Right ventricle myocardium superior (tissue), 1 donor: ENCODE measurements at regions not wholly inside any gene's neighbourhood (a gene's known extent, or its start where the extent isn't known, plus 50 kb on each side); places are given as distances from the start of the nearest gene placed in this dataset.

ENCODE experiments used
- ATAC-seq: fragments of 200-7000 bp; cut with Tn5 transposase; one replicate; pipeline ENCODE4 v1.9.1; 2020; ENCODE audit warnings: mild to moderate bottlenecking; ENCODE audit not compliant: poor library complexity
- DNase-seq: peaks from one replicate; pipeline ENCODE4 v3.0.0-alpha.2; 2020
- intact Hi-C: fragments of 100-400 bp; cut with DNase I; formaldehyde crosslinking; loops from one replicate; pipeline ENCODE4 v1.11.2; 2022
- donor health status: DM: no; HTN: yes; CAD: no; lungs with severe emphysema.

DNA sequence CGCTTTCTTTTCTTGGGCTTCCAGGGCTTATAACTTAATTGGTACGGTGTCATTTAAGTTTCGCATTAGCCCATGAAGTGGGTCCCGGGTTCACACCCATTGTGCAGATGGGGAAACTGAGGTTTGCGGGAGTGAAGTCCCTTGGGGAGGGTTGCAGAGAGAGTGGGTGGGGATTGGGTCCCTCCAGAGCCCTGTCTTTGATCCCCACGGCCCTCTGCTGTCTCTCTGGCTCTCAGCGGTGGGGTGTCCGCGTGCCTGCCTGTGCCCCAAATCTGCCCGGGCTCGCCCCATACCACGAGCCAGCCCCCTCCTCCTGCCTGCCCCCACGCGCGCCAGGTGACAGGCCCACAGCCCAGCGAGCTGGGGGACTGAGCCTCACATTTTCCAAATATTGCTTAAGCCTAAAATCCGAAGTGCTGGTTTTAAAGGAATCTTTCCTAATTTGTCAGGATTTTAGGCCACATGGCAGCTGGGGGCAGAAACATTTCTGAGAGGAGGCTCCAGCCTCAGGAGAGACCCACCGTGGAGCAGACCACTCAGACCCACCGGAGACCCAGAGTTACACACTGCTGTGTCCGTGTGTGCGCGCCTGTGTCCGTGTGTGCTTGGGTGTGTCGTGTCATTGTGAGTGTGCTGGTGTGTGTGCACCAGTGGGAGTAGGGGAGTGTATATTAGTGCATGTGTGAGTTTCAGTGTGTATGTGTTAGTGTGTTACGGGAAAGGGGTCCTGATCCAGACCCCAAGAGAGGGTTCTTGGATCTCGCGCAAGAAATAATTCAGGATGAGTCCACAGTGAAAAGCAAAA, 159.5 kb upstream of the IER5L start:
- no peak for DNase-seq
- no peak for ATAC-seq
- intact Hi-C loops, result loop anchor here (5.0 kb wide), 1 partner anchor 145 kb away; no protein-coding TSS in a partner anchor

DNA sequence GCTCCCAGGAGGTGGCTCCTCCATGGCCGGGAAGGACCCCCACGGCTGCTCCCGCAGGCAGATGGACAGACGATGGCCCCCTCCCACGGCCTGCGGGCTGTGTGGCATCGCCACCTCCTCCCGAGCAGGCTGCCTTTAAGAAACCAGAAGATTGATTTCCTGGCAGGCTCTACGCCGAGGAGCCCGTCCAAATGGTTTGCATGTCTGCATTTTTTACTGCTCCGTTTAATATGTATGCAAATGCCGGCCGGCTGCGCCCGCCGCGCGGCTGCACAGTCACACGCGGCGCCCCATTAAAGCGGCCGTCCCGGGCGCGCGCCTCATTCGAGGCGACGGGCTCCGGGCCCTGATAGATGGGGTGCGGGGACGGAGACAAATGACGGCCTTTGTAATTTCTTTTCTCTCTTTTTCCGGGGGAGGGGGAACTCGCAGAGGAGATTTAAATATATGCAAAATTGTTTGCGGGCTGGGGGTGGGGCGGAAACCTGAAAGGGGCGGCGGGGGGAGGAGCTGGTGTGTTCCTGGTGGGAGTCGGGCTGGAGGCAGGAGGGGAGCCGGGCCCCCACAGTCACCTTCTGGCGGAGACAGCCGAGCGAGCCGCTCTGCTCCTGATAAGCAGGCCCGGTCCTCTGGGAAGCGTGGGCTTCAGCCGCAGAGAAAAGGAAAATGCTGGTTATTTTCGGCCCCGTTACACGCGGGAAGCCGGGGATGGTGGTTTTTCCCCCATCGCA, 158.7 kb upstream of the IER5L start:
- no peak for DNase-seq
- no peak for ATAC-seq
- intact Hi-C loops, result loop anchor here (5.0 kb wide), 1 partner anchor 146 kb away; no protein-coding TSS in a partner anchor

DNA sequence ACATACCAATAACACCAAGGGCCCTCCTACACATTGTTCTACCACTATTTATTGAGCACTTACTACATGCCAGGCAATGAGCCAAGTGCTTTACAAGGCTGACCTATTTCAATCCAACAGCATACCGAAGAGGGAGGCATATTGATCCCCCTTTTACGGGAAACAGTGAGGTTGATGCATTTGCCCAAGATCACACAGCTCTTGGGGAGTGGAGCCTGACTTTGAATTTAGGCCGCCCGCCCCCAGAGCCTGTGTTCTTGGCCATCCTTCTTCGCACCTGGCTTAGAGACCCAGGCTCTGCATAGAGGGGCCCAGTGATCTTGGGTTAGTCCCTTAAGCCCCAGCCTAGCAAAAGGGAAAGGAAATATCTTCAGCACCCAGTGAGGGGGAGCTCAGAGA, 158.1 kb upstream of the IER5L start:
- DNase-seq (no peak), ATAC-seq (no peak)
- intact Hi-C loops, result loop anchor here (5.0 kb wide), 1 partner anchor 146 kb away; no protein-coding TSS in a partner anchor

DNA sequence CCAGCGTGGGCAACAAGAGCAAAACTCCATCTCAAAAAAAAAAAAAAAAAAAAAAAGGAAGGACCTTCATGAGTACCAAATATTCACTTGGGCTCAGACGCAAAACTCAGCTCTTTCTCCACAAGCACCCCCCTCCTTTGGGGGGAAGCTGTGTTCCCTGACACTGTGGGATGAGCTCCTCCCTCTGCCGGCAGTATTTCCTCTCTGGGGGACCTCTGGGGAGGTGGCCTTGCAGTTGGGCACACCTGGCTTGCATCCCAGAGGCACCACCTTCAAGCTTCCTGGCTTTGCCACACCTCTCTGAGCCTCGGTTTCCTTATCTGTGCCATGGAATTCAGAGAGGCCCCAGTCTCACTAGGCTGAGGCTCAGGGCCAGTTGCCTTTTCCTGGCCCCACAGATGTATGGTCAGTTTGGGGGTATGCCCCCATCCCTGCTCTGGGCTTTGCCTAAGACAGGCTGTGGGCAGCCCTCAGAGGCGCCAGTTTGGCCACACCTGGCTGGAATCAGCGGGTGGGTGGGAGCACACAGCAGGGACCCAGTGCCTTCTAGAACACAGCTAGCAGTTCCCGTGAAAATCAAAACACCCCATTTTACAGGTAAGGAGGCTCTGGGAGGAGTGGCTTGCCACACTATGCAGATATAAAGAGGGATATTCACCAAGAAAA, 157.5 kb upstream of the IER5L start:
- DNase-seq, result no peak
- intact Hi-C loops, result loop anchor here (2.0 to 5.0 kb wide), 2 partner anchors 77 to 147 kb away; no protein-coding TSS in a partner anchor
- peak; percentile 3 for ATAC-seq

DNA sequence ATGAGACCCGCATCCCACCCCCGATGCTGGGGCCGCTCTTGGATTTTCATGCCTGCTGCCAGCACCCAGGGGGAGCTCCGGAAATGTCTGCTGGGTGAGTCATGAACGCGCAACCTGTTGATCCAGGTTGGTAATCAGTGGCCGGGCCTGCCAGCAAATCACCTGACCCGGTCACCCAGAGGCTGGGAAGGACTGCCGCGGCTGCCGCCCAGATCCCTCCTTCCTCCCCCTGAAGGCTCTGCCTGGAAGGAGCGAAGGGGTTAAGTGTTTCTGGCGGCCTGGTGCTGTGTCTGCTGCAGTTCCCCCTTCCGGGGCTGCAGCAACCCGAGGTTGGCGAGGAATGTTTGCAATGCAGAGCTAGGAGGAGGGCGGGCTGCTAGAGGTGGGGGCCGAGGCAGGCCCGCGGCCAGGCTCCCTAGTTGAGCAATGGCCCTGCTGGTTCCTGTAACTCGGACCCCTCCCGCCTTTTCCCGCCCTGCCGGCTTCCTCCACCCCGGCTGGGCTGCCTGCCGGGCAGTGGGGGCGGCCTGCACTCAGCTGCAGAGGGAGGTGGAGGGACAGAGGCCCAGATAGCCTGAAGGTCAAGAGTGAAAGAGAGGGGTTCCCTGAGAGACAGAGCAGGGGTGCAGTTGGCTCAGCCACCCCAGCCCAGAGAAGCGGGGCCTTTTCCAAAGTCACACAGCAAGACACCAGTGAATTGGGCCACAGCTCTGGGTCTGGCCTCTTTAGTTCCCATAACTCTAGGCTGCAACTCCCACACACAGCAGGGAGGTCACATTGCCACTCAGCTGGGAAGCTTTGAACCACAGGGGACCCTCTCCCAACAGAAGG, 156.3 kb upstream of the IER5L start:
- DNase-seq (peak; percentile 96), ATAC-seq (peak; percentile 90)
- intact Hi-C loops, result loop anchor here (2.0 kb wide), 1 partner anchor 78 kb away; no protein-coding TSS in a partner anchor

DNA sequence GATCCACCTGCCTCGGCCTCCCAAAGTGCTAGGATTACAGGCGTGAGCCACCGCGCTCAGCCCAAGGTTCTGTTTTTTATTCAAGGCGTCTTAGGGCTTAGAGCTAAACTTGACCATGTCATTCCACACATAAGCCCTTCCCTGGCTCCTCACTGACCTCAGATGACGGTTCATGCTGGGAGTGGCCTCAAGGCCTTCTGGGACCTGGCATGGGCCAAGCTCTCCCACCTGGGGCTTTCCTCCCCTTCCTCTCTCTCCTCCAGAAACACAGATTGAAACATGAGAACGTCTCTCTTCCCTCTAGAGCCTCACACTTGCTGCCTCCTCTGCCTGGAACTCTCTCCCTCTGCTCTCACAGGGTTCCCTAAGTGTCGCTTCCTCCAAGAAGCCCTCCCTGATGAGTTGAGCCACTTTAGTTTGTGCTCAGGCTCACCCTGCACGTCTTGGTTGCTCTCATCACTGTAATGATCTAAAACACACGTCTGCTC, 155.6 kb upstream of the IER5L start:
- intact Hi-C loops, result loop anchor here (2.0 kb wide), 1 partner anchor 79 kb away; no protein-coding TSS in a partner anchor
- ATAC-seq (peak; percentile 4), DNase-seq (no peak)

DNA sequence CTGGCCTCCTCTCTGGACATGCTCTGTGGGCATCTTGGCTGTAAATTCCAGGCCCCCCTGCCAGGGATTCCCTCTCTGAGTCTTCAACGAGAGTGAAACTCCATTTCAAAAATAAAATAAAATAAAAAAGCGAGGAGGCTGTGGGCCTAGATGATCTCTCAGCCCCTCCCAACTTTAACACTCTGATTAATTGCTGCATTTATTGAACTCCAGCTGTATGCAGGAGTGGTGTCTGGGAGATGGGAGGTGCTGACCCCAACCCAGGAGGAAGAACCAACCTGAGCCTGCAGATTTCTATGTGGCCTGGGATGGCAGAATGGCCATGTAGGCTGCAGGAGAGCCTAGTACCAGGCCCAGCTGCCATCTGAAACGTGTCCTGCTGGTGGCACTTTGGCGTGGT, 154.5 kb upstream of the IER5L start:
- ATAC-seq, result no peak
- DNase-seq, result no peak
- intact Hi-C loops, result no loop called here

DNA sequence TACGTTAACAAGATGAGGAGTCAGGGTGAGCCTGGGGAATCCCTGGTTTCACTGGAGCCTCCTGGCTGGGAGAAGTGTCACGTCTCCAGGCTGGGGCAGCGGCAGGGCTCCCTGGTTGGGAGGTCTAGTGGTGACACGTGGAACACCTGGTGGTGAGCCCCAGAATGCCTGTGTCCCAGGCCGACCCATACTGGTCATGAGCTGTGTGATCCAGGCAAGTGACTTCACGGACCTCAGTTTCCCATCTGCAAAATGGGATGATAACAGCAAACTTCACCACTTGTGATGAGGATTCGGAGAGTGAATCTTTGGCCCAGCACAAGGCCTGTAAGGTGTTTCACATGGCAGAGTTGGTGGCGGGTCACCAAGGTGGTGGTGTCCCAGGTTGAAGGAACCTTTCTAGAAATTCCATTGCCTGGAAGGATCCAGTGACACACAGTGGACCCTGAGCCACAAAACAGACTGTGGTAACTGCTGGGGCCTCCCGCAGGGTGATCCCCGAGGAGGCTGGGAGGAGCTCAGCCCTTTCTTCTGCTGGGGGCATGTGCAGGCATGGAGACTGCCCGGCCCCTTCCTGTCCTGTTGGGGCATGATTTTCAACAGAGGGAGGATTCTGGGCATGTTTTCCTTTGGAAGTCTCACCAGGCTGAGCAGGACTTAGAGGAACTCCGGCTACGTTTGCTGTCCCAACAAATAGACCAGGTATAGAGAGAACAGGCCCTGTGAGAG, 153.9 kb upstream of the IER5L start:
- intact Hi-C loops, result no loop called here
- DNase-seq, result no peak
- no peak for ATAC-seq

DNA sequence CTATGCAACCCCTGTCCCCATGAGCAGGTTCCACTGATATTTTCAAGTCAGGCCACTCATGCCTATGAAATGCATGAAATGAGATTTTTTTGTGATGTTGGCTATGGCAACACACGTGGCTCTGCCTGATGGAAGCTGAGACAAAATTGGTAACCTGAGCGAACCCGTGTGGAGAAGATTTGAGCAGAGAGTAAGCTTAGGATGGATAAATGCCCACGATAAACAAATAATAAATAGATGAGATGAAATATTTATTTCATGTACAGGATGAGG, 153.4 kb upstream of the IER5L start:
- ATAC-seq, result no peak
- intact Hi-C loops, result no loop called here

DNA sequence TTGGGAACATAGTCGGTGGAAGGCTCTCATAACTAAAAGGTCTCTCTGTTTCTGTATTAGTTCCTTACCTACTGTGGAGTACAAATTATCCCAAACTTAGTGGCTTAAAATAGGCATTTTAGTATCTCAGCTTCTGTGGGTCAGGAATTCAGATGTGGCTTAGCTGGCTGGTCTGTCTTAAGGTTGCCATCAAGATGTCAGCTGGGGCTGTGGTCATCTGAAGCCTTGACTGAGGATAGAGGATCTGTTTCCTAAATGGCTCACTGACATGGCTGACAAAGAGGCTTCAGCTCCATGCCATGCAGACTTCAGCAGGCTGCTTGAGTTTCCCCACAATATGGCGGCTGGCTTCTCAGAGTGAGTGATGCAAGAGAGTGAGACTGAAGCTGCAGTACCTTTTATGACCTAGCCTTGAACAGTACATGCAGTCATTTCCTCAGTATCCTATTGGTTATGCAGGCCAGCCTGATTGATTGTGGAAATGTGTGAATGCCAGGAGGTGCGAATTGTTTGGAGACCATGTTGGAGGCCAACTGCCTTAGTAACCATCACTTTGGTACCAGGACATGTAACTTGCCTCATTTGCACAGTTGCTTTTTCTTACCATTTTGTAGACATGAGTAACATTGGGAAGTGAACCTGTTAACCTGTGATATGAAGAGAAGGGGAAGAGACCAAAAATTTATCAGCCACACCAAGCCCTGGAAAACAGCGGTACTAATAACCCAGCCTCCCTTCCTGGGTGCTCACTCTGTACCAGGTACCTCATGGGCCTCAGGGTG, 152.8 kb upstream of the IER5L start:
- intact Hi-C loops, result no loop called here
- ATAC-seq, result no peak
- DNase-seq, result no peak

More for the DNA sequence above, 153.4 kb upstream of the IER5L start:
- no peak for DNase-seq

DNA sequence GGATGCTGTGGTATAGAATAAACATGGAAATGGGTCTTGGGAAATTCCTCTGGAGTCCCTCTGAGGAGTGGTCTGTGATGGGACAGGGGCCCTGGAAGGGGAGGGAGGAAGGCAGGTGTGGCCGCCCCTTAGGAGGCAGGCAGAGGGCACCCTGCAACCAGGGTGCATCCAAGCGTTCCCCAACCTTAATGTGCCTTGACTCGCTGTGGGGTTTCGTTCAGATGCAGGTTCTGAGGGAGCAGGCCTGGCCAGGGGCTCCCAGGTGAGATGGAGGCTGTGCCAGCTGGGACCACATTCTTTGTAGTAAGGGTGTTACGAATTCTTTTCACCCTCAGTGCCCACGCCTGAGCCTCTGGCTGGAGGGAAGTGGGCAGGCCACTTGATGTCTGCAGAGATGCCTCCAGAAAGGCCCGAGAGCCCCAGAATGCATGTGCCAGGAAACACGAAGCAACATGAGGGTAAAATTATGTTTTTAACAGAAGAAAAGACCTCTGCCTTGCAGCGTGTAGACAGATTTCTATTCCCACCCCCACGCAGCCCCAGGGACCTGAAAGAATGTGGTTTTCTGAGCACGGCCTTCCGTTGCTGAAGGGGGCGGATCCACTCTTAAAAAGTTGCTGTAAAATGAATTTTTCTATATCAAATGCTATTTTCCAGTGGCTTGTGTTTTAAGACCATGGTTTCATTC, 150.4 kb upstream of the IER5L start:
- DNase-seq, result no peak
- no peak for ATAC-seq
- intact Hi-C loops, result no loop called here

DNA sequence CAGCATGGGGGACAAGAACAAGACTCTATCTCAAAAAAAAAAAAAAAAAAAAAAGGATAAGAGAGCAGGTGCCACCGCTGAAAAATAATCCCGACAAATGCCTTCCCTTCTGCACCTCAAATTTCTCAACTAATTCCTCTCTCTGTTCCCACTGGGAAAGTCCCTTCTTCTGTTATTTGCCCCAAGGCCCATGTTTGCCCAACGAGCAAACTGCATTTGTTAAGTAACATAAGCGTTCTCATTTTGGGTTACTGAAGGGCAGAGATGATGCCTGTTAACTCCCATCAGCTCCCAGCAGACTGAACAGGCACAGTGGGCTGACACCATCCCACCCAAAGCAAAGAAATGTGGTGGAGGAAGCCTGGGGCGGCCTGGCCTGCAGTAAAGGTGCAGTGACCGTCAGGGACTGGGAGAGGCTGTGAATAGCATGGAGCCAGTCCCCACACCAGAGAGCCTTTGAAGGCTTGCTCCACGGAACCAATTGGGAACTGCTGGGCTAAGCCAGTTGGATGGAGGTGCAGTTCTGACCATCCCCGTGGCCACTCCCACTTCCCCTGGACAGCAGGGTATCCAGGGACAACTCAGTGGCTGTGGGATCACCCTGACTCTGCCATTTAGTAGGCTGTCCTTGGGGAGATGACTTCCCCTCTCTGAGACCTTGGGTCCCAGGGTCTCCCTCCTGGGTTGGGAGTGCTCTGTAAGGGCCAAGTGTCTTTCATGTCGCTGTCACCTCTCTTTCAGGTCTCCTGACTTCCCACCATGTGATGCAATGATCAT, 149.7 kb upstream of the IER5L start:
- intact Hi-C loops, result no loop called here
- ATAC-seq, result no peak
- DNase-seq, result no peak

DNA sequence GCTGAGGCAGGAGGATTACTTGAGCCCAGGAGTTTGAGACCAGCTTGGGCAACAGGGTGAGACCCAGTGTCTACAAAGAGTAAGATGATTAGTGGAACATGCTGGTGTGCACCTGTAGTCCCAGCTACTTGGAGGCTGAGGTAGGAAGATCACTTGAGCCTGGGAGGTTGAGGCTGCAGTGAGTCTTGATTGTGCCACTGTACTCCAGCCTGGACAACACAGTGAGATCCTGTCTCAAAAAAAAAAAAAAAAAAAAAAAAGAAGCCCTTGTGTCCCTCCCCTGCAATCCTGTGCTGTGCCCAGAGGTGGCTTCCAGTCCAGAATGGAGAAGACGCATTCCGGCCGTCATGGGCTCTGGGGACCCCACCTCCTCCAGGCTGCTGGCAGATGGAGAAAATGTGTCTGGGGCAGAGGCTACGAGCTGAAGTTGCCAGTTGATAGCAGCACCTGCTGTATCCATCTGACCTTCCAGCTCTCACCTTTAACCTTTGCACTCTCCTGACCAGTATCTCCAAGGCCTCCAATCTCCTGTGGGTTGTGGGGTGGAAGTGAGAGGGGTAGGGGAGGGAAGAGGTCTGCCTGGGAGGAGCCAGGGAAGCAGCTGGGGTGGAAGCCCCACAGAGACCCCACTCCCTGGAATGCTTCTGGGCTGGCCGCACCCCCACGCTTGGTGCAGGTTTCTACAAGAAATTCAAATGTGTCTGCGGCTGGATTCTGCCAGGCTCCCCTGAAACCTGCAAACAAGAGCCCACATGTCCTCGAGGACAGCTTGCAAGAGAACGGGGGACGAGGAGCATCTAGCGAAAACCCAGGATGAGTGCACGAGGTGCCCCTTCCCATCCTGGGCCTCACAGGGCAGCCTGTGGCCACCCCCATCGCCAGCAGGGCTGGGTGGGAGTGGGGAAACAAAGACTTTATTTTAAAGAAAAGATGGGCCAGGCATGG, 148.3 kb upstream of the IER5L start:
- no peak for ATAC-seq
- DNase-seq, result peak; percentile 34
- intact Hi-C loops, result no loop called here

DNA sequence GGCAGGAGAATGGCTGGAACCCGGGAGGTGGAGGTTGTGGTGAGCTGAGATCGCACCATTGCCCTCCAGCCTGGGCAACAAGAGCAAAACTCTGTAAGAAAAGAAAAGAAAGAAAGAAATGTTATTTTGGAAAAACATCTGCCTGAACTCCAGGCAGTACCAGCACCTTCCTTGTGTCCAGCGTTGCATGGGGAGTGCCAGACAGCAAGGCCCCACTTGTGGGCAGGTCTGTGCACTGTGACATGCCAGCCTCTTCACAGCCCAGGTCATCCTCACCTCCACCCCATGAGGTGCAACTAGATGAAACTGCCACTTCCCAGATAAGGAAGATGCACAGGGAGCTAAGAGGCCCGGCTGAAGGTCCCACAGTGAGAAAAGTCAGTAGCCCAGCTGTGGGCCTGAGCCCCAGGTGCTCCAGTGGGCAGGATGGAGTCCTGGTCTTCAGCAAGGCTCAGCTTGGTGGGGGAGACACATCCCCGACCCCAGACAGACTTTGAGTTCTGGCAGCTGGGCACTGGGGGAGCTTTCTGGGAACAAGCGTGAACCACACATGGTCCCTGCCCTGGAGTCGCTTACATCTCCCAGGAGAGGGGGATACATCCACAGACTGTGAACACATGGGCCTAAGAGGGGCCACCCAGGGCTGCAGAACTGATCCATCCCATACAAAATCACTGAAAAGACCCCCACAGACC, 146.9 kb upstream of the IER5L start:
- DNase-seq, result peak; percentile 20
- ATAC-seq, result no peak
- intact Hi-C loops, result loop anchor here (5.0 kb wide), 1 partner anchor 148 kb away; the partner anchor contains the start of gene IER5L
